Caco-2 (cell line): ENCODE measurements at regions not wholly inside any gene's neighbourhood (a gene's known extent, or its start where the extent isn't known, plus 50 kb on each side); places are given as distances from the start of the nearest gene placed in this dataset.

ENCODE experiments used
- BruUV-seq: library from RNA; stranded (reverse); fragments of 400-500 nt; replicated peaks from 2 replicates; lab custom pipeline; 2021; lab: Mats Ljungman, UMichigan
- CTCF ChIA-PET: fragments of 300-600 bp; sonication (Branson Sonifier 250); formaldehyde crosslinking; loops from one replicate; lab custom pipeline; 2022; ENCODE audit warnings: antibody characterized with exemption; lab: Charles Lee
- POLR2A ChIA-PET: fragments of 300-600 bp; sonication (Branson Sonifier 250); formaldehyde crosslinking; loops from one replicate; lab custom pipeline; 2022; ENCODE audit warnings: antibody characterized with exemption; lab: Charles Lee
- DNase-seq, 2 experiments: peaks; one replicate each; pipeline versions ENCODE4 v3.0.0 to v3.0.0-alpha.2; 2020 to 2022
- H3K27me3 ChIP-seq: replicated peaks from 2 replicates; pipeline ENCODE4 v1.6.0; 2011; ENCODE audit warnings: low read length; ENCODE audit not compliant: control insufficient read depth, insufficient read depth
- H3K36me3 ChIP-seq: 2 replicates; pipeline ENCODE4 v1.5.1; 2011; ENCODE audit warnings: low read length; ENCODE audit not compliant: control insufficient read depth, insufficient read depth
- H3K4me1 ChIP-seq: fragments of 250-450 bp; sonication (Bioruptor Pico); 2 replicates; pipeline ENCODE4 v1.5.1; 2020; ENCODE audit warnings: mild to moderate bottlenecking
- H3K4me3 ChIP-seq: 2 replicates; pipeline ENCODE4 v1.5.1; 2011; ENCODE audit warnings: low read depth, mild to moderate bottlenecking, control low read depth, low read length
- H3K9me3 ChIP-seq: fragments of 250-450 bp; sonication (Bioruptor Pico); 2 replicates; pipeline ENCODE4 v1.5.1; 2020; ENCODE audit warnings: mild to moderate bottlenecking, moderate library complexity
- H3K27ac Mint-ChIP-seq: one replicate; pipeline ENCODE4 v1.8.0; 2022; ENCODE audit warnings: mixed read lengths; ENCODE audit not compliant: unreplicated experiment
- H3K27me3 Mint-ChIP-seq: one replicate; pipeline ENCODE4 v1.8.0; 2022; ENCODE audit warnings: mixed read lengths; ENCODE audit not compliant: insufficient read depth, unreplicated experiment
- H3K36me3 Mint-ChIP-seq: one replicate; pipeline ENCODE4 v1.8.0; 2022; ENCODE audit warnings: mild to moderate bottlenecking, mixed read lengths; ENCODE audit not compliant: insufficient read depth, unreplicated experiment
- H3K4me1 Mint-ChIP-seq: one replicate; pipeline ENCODE4 v1.8.0; 2022; ENCODE audit warnings: low read depth, mixed read lengths; ENCODE audit not compliant: unreplicated experiment
- H3K4me3 Mint-ChIP-seq: one replicate; pipeline ENCODE4 v1.8.0; 2022; ENCODE audit warnings: mild to moderate bottlenecking, moderate library complexity, mixed read lengths; ENCODE audit not compliant: unreplicated experiment
- H3K9me3 Mint-ChIP-seq: one replicate; pipeline ENCODE4 v1.8.0; 2022; ENCODE audit warnings: mixed read lengths; ENCODE audit not compliant: unreplicated experiment
- CTCF ChIP-seq, 2 experiments: fragments of 200-600 bp in 1 of 2; IDR thresholded peaks; 1 replicate in 1 of 2; 2 replicates in 1 of 2; pipeline versions ENCODE4 v1.5.1 to v1.8.0; 2011 to 2022; ENCODE audit warnings: antibody characterized with exemption in 1 of 2, control low read depth in 1 of 2, inconsistent platforms in 1 of 2, low read depth in 1 of 2, low read length in 1 of 2, mild to moderate bottlenecking in 1 of 2, moderate library complexity in 1 of 2; ENCODE audit not compliant: insufficient read depth in 1 of 2, severe bottlenecking in 1 of 2, unreplicated experiment in 1 of 2
- intact Hi-C: fragments of 100-400 bp; cut with micrococcal nuclease; formaldehyde crosslinking; loops from one replicate; pipeline ENCODE4 v1.10.0; 2022; ENCODE audit not compliant: unreplicated experiment

DNA sequence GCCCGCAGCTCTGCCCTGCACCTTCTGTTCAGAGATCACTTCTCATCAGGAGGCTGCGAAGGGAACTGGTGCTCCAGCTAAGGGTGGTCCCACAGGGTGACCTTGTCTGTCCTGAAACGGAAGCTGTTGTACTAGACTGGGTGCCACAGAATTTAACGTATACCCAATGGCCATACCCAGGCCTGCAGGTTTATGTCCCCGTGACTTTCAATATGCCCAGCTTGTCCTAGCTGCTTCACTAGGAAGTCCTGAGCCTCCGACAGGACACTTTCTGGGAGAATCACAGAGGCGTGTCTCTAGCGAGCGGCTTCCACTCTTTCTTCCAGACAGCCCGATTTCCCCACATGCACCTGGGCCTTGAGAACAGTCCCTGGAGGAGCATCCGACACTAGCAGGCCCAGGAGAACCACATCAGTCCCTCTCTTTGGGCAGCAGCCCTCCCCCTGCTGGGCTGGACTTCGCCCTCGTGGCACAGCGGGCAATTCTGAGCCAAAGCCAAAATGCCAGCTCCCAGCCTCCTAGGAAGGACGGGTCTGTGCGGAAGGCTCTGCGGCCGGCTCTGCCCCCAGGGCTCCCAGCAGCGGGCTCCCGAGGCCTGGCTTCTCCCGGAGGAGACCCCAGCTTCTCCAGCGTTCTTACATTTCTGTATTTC lies 91.9 kb upstream of the OTOS start:
- H3K4me3 Mint-ChIP-seq, result no peak overlapping the region
- CTCF ChIA-PET, result no interaction called here
- H3K4me1 Mint-ChIP-seq, result peaks cover under 1% of the 10 kb centered on the region
- POLR2A ChIA-PET, result interaction anchor here (0.6 kb wide), 1 partner anchor 161 kb away, joined by 3 read pairs; no protein-coding TSS in a partner anchor
- H3K4me1 ChIP-seq, result no peaks in the 10 kb centered on the region
- H3K4me3 ChIP-seq, result no peak overlapping the region
- TF ChIP-seq CTCF (IDR thresholded peaks at IDR 0.05; ENCODE audit: insufficient read depth in 1 of 2, low read depth in 1 of 2, low read length in 1 of 2, severe bottlenecking in 1 of 2, unreplicated experiment in 1 of 2), result no peak
- no peaks in the 10 kb centered on the region for H3K36me3 ChIP-seq
- no peak overlapping the region for H3K27ac Mint-ChIP-seq
- H3K9me3 Mint-ChIP-seq, result no peaks in the 10 kb centered on the region
- peak in 1 of 2 experiments; percentile 14 for DNase-seq
- peaks cover under 1% of the 10 kb centered on the region for H3K36me3 Mint-ChIP-seq
- no TSS peak for BruUV-seq
- intact Hi-C loops, result loop anchor here (2.0 kb wide), 1 partner anchor 110 kb away; no protein-coding TSS in a partner anchor
- peaks cover 5% of the 10 kb centered on the region; the same call in 1 of the 2 replicates for H3K9me3 ChIP-seq
- no peaks in the 10 kb centered on the region for H3K27me3 ChIP-seq
- H3K27me3 Mint-ChIP-seq, result no peaks in the 10 kb centered on the region

DNA sequence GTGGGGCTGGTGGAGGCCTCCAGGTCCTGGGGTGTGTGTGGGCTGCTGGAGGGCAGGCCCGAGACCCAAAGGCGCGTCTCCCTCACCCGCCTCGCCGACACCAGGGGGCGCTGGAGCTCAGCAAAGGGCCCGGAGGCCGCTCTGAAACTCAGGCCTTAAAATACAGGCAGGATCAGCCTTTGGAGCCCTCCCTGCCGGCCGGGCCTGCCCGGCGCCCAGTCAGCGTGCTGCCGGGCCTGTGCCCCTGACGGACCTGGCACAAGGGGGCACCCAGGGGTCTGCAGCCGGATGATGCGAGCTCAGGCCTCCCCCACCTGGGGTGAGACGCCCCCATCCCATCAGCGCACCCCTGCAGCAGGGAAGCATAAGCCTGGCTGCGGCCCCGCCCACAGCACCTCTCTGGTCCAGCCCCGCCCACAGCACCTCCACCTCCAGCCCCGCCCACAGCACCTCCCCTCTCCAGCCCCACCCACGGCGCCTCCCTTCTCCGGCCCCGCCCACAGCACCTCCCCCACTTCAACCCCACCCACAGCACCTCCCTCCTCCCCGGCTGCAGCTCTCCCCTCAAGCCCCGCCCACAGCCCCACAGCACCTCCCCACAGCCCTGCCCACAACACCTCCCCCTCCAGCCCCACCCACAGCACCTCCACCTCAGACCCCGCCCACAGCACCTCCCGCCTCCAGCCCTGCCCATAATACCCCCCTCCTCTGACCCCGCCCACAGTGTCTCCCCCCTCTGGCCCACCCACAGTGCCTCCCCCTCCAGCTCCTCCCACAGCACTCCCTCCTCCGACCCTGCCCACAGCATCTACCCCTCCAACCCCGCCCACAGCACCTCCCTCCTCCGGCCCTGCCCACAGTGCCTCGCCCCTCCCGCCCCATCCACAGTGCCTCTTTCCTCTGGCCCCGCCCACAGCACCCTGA lies 92.8 kb upstream of the OTOS start:
- H3K4me3 Mint-ChIP-seq, result peak overlapping the region; percentile 57
- ChIA-PET CTCF (interaction anchor here (0.6 to 0.7 kb wide), 2 partner anchors 19 to 331 kb away, joined by 5 to 10 read pairs; no protein-coding TSS in a partner anchor), POLR2A (no interaction called here)

More for the DNA sequence above, 92.8 kb upstream of the OTOS start:
- no peaks in the 10 kb centered on the region for H3K27me3 ChIP-seq
- peaks cover 5% of the 10 kb centered on the region; the same call in 1 of the 2 replicates for H3K9me3 ChIP-seq
- DNase-seq, result peak; percentile 78 to 91
- H3K36me3 ChIP-seq, result no peaks in the 10 kb centered on the region
- Mint-ChIP-seq H3K4me1 (peaks cover 6% of the 10 kb centered on the region), H3K36me3 (peaks cover 5% of the 10 kb centered on the region), H3K27ac (no peak overlapping the region), H3K27me3 (no peaks in the 10 kb centered on the region), H3K9me3 (no peaks in the 10 kb centered on the region)
- peak; percentile 60 to 66 for TF ChIP-seq CTCF (IDR thresholded peaks at IDR 0.05; ENCODE audit: insufficient read depth in 1 of 2, low read depth in 1 of 2, low read length in 1 of 2, severe bottlenecking in 1 of 2, unreplicated experiment in 1 of 2)
- peak overlapping the region; percentile 38 for H3K4me3 ChIP-seq
- intact Hi-C loops, result loop anchor here (1.0 to 2.0 kb wide), 3 partner anchors 23 to 205 kb away; no protein-coding TSS in a partner anchor
- BruUV-seq, result no TSS peak
- H3K4me1 ChIP-seq, result no peaks in the 10 kb centered on the region
